Lung (tissue), 11 donors: ENCODE measurements at regions not wholly inside any gene's neighbourhood (a gene's known extent, or its start where the extent isn't known, plus 50 kb on each side); places are given as distances from the start of the nearest gene placed in this dataset.

Experiments used
- ATAC-seq: fragments of 200-7000 bp; cut with Tn5 transposase; one replicate; pipeline ENCODE4 v1.9.1; 2020; ENCODE audit warnings: moderate number of reproducible peaks; ENCODE audit not compliant: insufficient read depth, low FRiP score
- DNase-seq, 3 donors: peaks; one replicate each; pipeline ENCODE4 v3.0.0-alpha.2; 2013 to 2017
- H3K27ac ChIP-seq, 2 donors: one replicate each; pipeline ENCODE4 v1.5.1; 2013; ENCODE audit warnings: mild to moderate bottlenecking in 2 of 2, moderate library complexity in 2 of 2, control low read depth in 1 of 2, inconsistent platforms in 1 of 2, low read depth in 1 of 2, low read length in 1 of 2
- H3K27me3 ChIP-seq, 3 donors: one replicate each; pipeline ENCODE4 v1.5.1; 2013; ENCODE audit warnings: low read length in 2 of 3; ENCODE audit not compliant: control insufficient read depth in 3 of 3, insufficient read depth in 3 of 3
- H3K36me3 ChIP-seq, 4 donors: one replicate each; pipeline ENCODE4 v1.5.1; 2013; ENCODE audit warnings: low read length in 4 of 4, mild to moderate bottlenecking in 1 of 4, moderate library complexity in 1 of 4; ENCODE audit not compliant: control insufficient read depth in 4 of 4, insufficient read depth in 4 of 4
- H3K4me1 ChIP-seq, 5 donors: one replicate each; pipeline ENCODE4 v1.5.1; 2013; ENCODE audit warnings: low read length in 5 of 5, mild to moderate bottlenecking in 2 of 5, moderate library complexity in 1 of 5; ENCODE audit not compliant: control insufficient read depth in 5 of 5, insufficient read depth in 5 of 5
- H3K4me3 ChIP-seq: one replicate; pipeline ENCODE4 v1.5.1; 2013; ENCODE audit warnings: mild to moderate bottlenecking, control low read depth, moderate library complexity
- H3K9ac ChIP-seq, 2 donors: one replicate each; pipeline ENCODE4 v1.5.1; 2013; ENCODE audit warnings: low read length in 2 of 2, control low read depth in 1 of 2; ENCODE audit not compliant: insufficient read depth in 1 of 2
- H3K9me3 ChIP-seq, 4 donors: one replicate each; pipeline ENCODE4 v1.5.1; 2013; ENCODE audit warnings: low read length in 3 of 4, mild to moderate bottlenecking in 1 of 4, moderate library complexity in 1 of 4; ENCODE audit not compliant: control insufficient read depth in 4 of 4, insufficient read depth in 3 of 4
- CTCF ChIP-seq: IDR thresholded peaks from 2 replicates; pipeline ENCODE4 v1.5.1; 2012; ENCODE audit warnings: mild to moderate bottlenecking; ENCODE audit errors: control extremely low read depth, extremely low read depth
- WGBS, 2 donors: extraction: QIAGEN DNeasy Blood & Tissue Kit; methylation state at CpG; one replicate each; pipeline ENCODE4 v1.1.7; 2013; 5-methylcytosine and 5-hydroxymethylcytosine counted together
- donor health status: control.
- donor health status: control.
- donor health status: Bipolar disorder and iron deficiency.
- donor health status: healthy.
- donor health status: DM: yes; HTN: yes; CAD: no.

- Histone ChIP-seq H3K4me1 (no peaks in the 10 kb centered on the region), H3K36me3 (no peaks in the 10 kb centered on the region), H3K27me3 (no peaks in the 10 kb centered on the region), H3K9ac (no peak overlapping the region), H3K9me3 (no peaks in the 10 kb centered on the region), H3K4me3 (no peak overlapping the region), H3K27ac (no peak overlapping the region)
- no peak for DNase-seq
- no peak for TF ChIP-seq CTCF
- 97 to 98% methylated on average over 31 to 32 of the region's 32 CpGs for WGBS, 2 donors
- no peak for ATAC-seq
Measured at GRCh38 chr5:123949043-123949804, 437.2 kb downstream of the CSNK1G3 start.

GRCh38 chr5:123947797-123948196 lies 435.8 kb downstream of the CSNK1G3 start:
- TF ChIP-seq CTCF: no peak
- 90 to 96% methylated on average over 2 of the region's 2 CpGs for WGBS, 2 donors
- H3K9me3 ChIP-seq: no peaks in the 10 kb centered on the region
- no peak overlapping the region for H3K27ac ChIP-seq
- H3K9ac ChIP-seq: no peak overlapping the region
- H3K36me3 ChIP-seq: no peaks in the 10 kb centered on the region
- no peak for DNase-seq
- H3K27me3 ChIP-seq: no peaks in the 10 kb centered on the region
- H3K4me3 ChIP-seq: no peak overlapping the region
- ATAC-seq: no peak
- H3K4me1 ChIP-seq: no peaks in the 10 kb centered on the region

GRCh38 chr5:123945548-123945947 lies 433.6 kb downstream of the CSNK1G3 start:
- TF ChIP-seq CTCF: no peak
- Histone ChIP-seq H3K36me3 (no peaks in the 10 kb centered on the region), H3K9ac (no peak overlapping the region), H3K9me3 (peaks cover 0 to 5% (median 2%) of the 10 kb centered on the region in 4 donors), H3K4me3 (no peak overlapping the region), H3K4me1 (no peaks in the 10 kb centered on the region), H3K27ac (no peak overlapping the region), H3K27me3 (no peaks in the 10 kb centered on the region)
- no peak for ATAC-seq
- no peak for DNase-seq
- WGBS, 2 donors: 86 to 87% methylated on average over 1 of the region's 1 CpG

- H3K4me3 ChIP-seq: no peak overlapping the region
- DNase-seq: no peak
- H3K27me3 ChIP-seq: no peaks in the 10 kb centered on the region
- H3K9me3 ChIP-seq: peaks cover 0 to 5% (median 2%) of the 10 kb centered on the region in 4 donors
- no peak for TF ChIP-seq CTCF
- no peaks in the 10 kb centered on the region for H3K4me1 ChIP-seq
- no peak overlapping the region for H3K27ac ChIP-seq
- ATAC-seq: no peak
- no peaks in the 10 kb centered on the region for H3K36me3 ChIP-seq
- H3K9ac ChIP-seq: no peak overlapping the region
Measured at GRCh38 chr5:123943151-123943550, 431.2 kb downstream of the CSNK1G3 start.
